Liver (tissue), 8 donors: ENCODE measurements at regions not wholly inside any gene's neighbourhood (a gene's known extent, or its start where the extent isn't known, plus 50 kb on each side); places are given as distances from the start of the nearest gene placed in this dataset.

Source experiments
- DNase-seq: peaks from one replicate; pipeline ENCODE4 v3.0.0-alpha.2; 2017; ENCODE audit warnings: low spot score
- H3K27ac ChIP-seq, 2 donors: one replicate each; pipeline ENCODE4 v1.7.0; 2013; ENCODE audit warnings: inconsistent platforms in 2 of 2, low read length in 2 of 2, control low read depth in 1 of 2, low read depth in 1 of 2, mild to moderate bottlenecking in 1 of 2
- H3K27me3 ChIP-seq, 4 donors: one replicate each; pipeline versions ENCODE4 v1.6.1 to v1.7.0; 2013; ENCODE audit warnings: low read length in 3 of 4, inconsistent platforms in 1 of 4, mild to moderate bottlenecking in 1 of 4, moderate library complexity in 1 of 4; ENCODE audit not compliant: control insufficient read depth in 4 of 4, insufficient read depth in 4 of 4
- H3K36me3 ChIP-seq, 4 donors: one replicate each; pipeline versions ENCODE4 v1.6.1 to v1.7.0; 2013; ENCODE audit warnings: low read length in 3 of 4, mild to moderate bottlenecking in 3 of 4, low read depth in 1 of 4, moderate library complexity in 1 of 4; ENCODE audit not compliant: control insufficient read depth in 4 of 4, insufficient read depth in 3 of 4
- H3K4me1 ChIP-seq, 4 donors: one replicate each; pipeline versions ENCODE4 v1.6.1 to v1.7.0; 2013; ENCODE audit warnings: low read length in 3 of 4, mild to moderate bottlenecking in 3 of 4, moderate library complexity in 1 of 4; ENCODE audit not compliant: control insufficient read depth in 4 of 4, insufficient read depth in 4 of 4
- H3K4me3 ChIP-seq, 3 donors: one replicate each; pipeline versions ENCODE4 v1.6.1 to v1.7.0; 2013; ENCODE audit warnings: low read length in 3 of 3, control low read depth in 1 of 3, low read depth in 1 of 3, mild to moderate bottlenecking in 1 of 3
- H3K9ac ChIP-seq, 2 donors: one replicate each; pipeline ENCODE4 v1.7.0; 2013; ENCODE audit warnings: low read length in 2 of 2, mild to moderate bottlenecking in 2 of 2, moderate library complexity in 2 of 2, control low read depth in 1 of 2, low read depth in 1 of 2
- H3K9me3 ChIP-seq, 4 donors: one replicate each; pipeline versions ENCODE4 v1.6.1 to v1.7.0; 2013; ENCODE audit warnings: low read length in 3 of 4; ENCODE audit not compliant: control insufficient read depth in 4 of 4
- ATF3 ChIP-seq: IDR thresholded peaks from 2 replicates; pipeline ENCODE4 v1.6.1; 2016; ENCODE audit warnings: antibody characterized with exemption
- CTCF ChIP-seq: fragments of 150-350 bp; IDR thresholded peaks from 2 replicates; pipeline ENCODE4 v1.5.1; 2017; ENCODE audit warnings: improper control_type of control experiment, low read depth, low read length; ENCODE audit not compliant: missing input control
- FOXA1 ChIP-seq: IDR thresholded peaks from 2 replicates; pipeline ENCODE4 v1.6.1; 2016; ENCODE audit warnings: antibody characterized with exemption
- FOXA2 ChIP-seq: IDR thresholded peaks from 2 replicates; pipeline ENCODE4 v1.6.1; 2016; ENCODE audit warnings: antibody characterized with exemption
- GABPA ChIP-seq, 2 donors: IDR thresholded peaks in 1 of 2; conservative IDR thresholded peaks in 1 of 2; 2 replicates each; pipeline ENCODE4 v1.6.1; 2016; ENCODE audit warnings: antibody characterized with exemption in 2 of 2, mild to moderate bottlenecking in 1 of 2, moderate library complexity in 1 of 2
- HNF4A ChIP-seq, 2 donors: conservative IDR thresholded peaks; 2 replicates each; pipeline ENCODE4 v1.6.1; 2016; ENCODE audit warnings: antibody characterized with exemption in 2 of 2, mild to moderate bottlenecking in 2 of 2
- JUND ChIP-seq, 2 donors: IDR thresholded peaks; 2 replicates each; pipeline ENCODE4 v1.6.1; 2016; ENCODE audit warnings: antibody characterized with exemption in 2 of 2
- MAX ChIP-seq: IDR thresholded peaks from 2 replicates; pipeline ENCODE4 v1.6.1; 2016; ENCODE audit warnings: antibody characterized with exemption
- REST ChIP-seq: IDR thresholded peaks from 2 replicates; pipeline ENCODE4 v1.6.1; 2016; ENCODE audit warnings: antibody characterized with exemption, mild to moderate bottlenecking
- RXRA ChIP-seq, 2 donors: IDR thresholded peaks; 2 replicates each; pipeline ENCODE4 v1.6.1; 2017 to 2018; ENCODE audit warnings: antibody characterized with exemption in 2 of 2, mild to moderate bottlenecking in 1 of 2
- SP1 ChIP-seq: IDR thresholded peaks from 2 replicates; pipeline ENCODE4 v1.6.1; 2018; ENCODE audit warnings: antibody characterized with exemption, mild to moderate bottlenecking
- TAF1 ChIP-seq: conservative IDR thresholded peaks from 2 replicates; pipeline ENCODE4 v1.6.1; 2016; ENCODE audit warnings: antibody characterized with exemption, mild to moderate bottlenecking
- YY1 ChIP-seq: IDR thresholded peaks from 2 replicates; pipeline ENCODE4 v1.6.1; 2016; ENCODE audit warnings: antibody characterized with exemption, mild to moderate bottlenecking
- ZBTB33 ChIP-seq: IDR thresholded peaks from 2 replicates; pipeline ENCODE4 v1.6.1; 2016; ENCODE audit warnings: antibody characterized with exemption
- WGBS: extraction: QIAGEN DNeasy Blood & Tissue Kit; methylation state at CpG from one replicate; pipeline ENCODE4 v1.1.7; 2013; 5-methylcytosine and 5-hydroxymethylcytosine counted together
- donor health status: healthy.
- donor health status: healthy.
- donor health status: healthy.
- donor health status: healthy.
- donor health status: healthy.

- TF ChIP-seq CTCF (no peak), ATF3 (no peak)
Measured at GRCh38 chr2:30315391-30316063, 84.2 kb downstream of the LBH start (continued).

- H3K9ac ChIP-seq, result no peak overlapping the region
- DNase-seq, result no peak
- no peaks in the 10 kb centered on the region for H3K27me3 ChIP-seq
- H3K9me3 ChIP-seq, result peaks cover 0 to 2% (median 0%) of the 10 kb centered on the region in 4 donors
- H3K27ac ChIP-seq, result no peak overlapping the region
- WGBS, result 93% methylated on average over 2 of the region's 2 CpGs
- no peaks in the 10 kb centered on the region for H3K4me1 ChIP-seq
- no peak overlapping the region for H3K4me3 ChIP-seq
- H3K36me3 ChIP-seq, result no peaks in the 10 kb centered on the region
- no peak for TF ChIP-seq JUND (IDR thresholded peaks at IDR 0.05)
- no peak for TF ChIP-seq CTCF
- TF ChIP-seq YY1, result no peak
- TF ChIP-seq FOXA1, result no peak
- TF ChIP-seq TAF1, result no peak
- TF ChIP-seq ZBTB33, result no peak
Measured at GRCh38 chr2:30316408-30316807, 85.1 kb downstream of the LBH start.

- 83% methylated on average over 8 of the region's 8 CpGs for WGBS
- Histone ChIP-seq H3K4me3 (no peak overlapping the region), H3K4me1 (no peaks in the 10 kb centered on the region), H3K27me3 (no peaks in the 10 kb centered on the region), H3K27ac (no peak overlapping the region), H3K9ac (no peak overlapping the region), H3K9me3 (no peaks in the 10 kb centered on the region), H3K36me3 (no peaks in the 10 kb centered on the region)
- TF ChIP-seq HNF4A (conservative IDR thresholded peaks at IDR 0.05) (no peak), FOXA2 (no peak), ATF3 (no peak), TAF1 (no peak), MAX (no peak), GABPA (IDR thresholded peaks at IDR 0.05 in 1 of 2, conservative IDR thresholded peaks at IDR 0.05 in 1 of 2) (no peak), REST (no peak), RXRA (IDR thresholded peaks at IDR 0.05) (no peak), SP1 (no peak)
- DNase-seq, result no peak
Measured at GRCh38 chr2:30318987-30319782, 87.9 kb downstream of the LBH start.
